ENCODE measurements at regions not wholly inside any gene's neighbourhood (a gene's known extent, or its start where the extent isn't known, plus 50 kb on each side); places are given as distances from the start of the nearest gene placed in this dataset.
"Not testable (repeated sequence)": the region's sequence is repeated elsewhere in the genome, so short reads cannot be mapped to it uniquely, and the experiment has no call there.

DNA sequence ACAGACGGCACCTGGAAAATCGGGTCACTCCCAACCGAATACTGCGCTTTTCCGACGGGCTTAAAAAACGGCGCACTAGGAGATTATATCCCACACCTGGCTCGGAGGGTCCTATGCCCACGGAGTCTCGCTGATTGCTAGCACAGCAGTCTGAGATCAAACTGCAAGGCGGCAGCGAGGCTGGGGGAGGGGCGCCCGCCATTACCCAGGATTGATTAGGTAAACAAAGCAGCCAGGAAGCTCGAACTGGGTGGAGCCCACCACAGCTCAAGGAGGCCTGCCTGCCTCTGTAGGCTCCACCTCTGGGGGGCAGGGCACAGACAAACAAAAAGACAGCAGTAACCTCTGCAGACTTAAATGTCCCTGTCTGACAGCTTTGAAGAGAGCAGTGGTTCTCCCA is 64.5 kb downstream of the SLC30A10 start:
- not testable (repeated sequence) for DNase-seq (ENCODE audit: low read depth in 2 of 3, low spot score in 1 of 3)

DNA sequence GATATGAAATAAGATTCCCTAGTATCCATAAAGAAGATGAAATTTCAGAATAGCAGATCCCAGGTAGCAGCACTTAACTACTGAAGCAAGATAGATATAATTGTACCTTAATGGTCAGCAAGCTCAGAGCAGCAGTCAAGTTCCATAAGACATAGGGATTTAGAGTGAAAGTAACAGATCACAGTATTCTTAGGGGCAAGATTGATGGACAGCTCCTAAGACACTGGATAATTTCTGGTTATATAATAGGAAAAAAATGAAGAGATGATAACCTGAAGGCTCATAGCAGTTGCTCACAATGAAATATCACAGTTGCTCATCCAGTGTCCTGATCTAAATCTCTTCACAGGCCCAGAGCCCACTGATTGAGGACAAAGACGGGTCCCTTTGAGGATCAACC is 66.0 kb downstream of the SLC30A10 start:
- no peak for DNase-seq (ENCODE audit: low read depth in 2 of 3, low spot score in 1 of 3)

DNA sequence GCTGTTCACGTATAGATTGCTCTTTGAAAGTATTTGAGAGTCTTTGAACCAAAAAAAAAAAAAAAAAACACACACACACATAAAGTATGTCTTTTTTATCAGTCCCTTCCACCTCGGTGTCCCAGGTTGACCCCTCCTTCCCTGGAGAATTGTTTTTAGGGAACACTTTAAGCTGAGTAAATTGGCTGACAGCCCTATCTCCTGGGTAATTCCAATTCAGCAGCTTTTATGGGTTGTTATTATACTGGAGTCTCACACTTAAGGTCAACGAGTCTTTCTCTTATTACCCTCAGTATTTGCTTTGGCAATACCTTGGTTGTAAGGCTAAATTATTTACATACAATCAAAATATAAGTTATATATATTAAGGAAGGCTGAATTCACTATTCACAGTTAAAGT is 69.4 kb downstream of the SLC30A10 start:
- DNase-seq (ENCODE audit: low read depth in 2 of 3, low spot score in 1 of 3) = no peak

DNA sequence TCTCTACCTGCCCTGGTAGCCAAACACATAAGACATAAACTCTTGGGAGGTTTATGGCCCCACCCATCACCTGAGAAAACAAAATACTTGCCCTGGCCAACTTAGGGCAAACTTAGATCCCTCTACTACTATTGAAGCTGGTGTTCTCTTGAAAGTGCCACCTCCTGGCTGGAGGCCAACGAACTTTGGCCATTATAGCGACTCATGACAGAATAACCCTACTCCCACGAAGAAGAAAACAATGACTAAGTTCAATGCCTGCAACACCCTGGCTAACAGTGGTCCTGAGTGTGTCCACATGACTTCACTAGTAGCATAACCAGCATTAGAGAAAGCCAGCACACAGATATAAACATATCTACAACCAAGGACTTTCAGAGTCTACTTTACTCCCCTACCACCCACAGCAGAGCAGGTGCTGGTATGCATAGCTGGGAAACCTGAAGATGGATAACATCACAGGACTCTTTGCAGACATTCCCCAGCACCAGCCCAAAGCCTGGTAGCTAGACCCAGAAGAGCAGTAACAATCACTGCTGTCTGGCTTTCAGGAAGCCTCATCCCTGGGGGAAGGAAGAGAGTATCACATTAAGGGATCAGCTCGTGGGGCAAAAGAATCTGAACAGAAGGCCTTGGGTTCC is 81.0 kb downstream of the SLC30A10 start:
- DNase-seq (ENCODE audit: low read depth in 2 of 3, low spot score in 1 of 3) = no peak

DNA sequence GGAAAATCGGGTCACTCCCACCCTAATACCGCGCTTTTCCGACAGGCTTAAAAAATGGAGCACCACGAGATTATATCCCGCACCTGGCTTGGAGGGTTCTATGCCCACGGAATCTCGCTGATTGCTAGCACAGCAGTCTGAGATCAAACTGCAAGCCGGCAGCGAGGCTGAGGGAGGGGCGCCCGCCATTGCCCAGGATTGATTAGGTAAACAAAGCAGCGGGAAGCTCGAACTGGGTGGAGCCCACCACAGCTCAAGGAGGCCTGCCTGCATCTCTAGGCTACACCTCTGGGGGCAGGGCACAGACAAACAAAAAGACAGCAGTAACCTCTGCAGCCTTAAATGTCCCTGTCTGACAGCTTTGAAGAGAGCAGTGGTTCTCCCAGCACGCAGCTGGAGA is 88.8 kb downstream of the SLC30A10 start:
- DNase-seq (ENCODE audit: low read depth in 2 of 3, low spot score in 1 of 3) = not testable (repeated sequence)

DNA sequence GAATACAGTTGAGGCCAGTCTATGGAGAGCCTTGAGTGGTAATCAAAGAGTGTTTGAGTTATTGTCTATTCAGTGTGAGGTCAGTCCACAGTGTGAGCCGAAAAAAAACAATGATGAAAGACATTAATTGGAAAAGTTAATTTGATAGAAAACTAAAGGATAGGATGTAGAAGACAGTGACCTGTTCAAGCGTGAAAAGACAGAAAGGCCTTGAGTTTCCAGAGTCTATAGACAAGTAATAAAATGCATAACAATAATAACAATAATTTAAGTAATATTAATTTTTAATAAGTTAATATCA is 90.4 kb downstream of the SLC30A10 start:
- no peak for DNase-seq (ENCODE audit: low read depth in 2 of 3, low spot score in 1 of 3)

DNA sequence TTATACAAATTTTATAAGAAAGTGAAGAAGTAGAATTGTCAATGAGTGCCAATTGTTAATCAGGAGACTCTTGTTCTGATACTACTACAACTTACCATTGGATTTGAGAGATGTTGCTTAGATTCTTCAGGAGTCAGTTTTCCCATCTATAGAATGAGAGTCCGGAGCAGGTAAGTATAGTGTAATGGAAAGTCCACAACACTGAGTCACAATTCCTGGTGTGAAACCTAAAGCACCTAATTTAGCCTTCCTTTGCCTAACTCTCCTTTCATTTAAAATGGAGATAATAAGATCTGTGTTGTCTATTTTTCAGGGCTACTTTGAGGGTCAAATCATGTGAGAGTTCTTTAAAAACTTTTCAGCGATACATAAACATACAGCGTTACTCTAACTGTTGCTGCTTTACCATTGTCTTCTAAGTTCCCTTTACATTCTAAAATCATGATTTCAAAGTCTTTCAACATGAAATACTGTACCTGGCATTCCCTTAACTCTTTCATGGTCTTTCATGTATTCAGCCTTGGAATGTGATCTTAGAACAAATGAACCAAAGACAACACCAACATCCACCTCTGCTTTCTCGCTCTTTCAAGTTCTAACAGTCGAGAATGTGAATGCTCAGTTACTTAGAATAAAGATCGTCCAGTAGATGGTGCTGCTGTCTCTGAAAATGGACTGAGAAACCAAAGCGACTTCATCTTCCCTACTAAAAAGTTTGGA is 90.9 kb downstream of the SLC30A10 start:
- peak in 1 of 3 donors; percentile 1 for DNase-seq (ENCODE audit: low read depth in 2 of 3, low spot score in 1 of 3)

DNA sequence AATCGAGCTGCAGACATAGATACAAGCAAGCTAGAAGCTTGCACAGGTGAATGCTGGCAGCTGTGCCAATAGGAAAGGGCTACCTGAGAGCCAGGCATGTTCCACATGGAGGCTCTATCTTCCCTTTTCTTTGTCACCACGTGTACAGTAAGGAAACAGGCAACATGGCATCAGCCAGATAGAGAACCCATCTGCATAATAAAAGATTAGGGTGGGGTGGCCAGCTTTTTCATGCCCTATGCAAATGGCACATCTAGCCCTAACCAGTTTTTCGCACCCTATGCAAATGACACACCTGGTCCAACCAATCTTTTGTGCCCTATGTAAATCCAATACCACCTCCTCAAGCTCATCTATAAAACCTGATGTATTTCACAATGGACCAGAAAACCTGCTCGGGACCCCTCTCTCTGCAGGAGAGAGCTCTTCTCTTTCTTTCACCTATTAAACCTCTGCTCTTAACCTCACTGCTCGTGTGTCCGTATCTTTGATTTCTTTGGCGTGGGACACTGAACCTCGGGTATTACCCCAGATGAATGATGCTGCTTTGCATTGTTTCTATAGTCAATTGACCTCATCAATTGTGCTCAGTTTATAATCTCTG is 93.9 kb downstream of the SLC30A10 start:
- DNase-seq (ENCODE audit: low read depth in 2 of 3, low spot score in 1 of 3) = no peak

DNA sequence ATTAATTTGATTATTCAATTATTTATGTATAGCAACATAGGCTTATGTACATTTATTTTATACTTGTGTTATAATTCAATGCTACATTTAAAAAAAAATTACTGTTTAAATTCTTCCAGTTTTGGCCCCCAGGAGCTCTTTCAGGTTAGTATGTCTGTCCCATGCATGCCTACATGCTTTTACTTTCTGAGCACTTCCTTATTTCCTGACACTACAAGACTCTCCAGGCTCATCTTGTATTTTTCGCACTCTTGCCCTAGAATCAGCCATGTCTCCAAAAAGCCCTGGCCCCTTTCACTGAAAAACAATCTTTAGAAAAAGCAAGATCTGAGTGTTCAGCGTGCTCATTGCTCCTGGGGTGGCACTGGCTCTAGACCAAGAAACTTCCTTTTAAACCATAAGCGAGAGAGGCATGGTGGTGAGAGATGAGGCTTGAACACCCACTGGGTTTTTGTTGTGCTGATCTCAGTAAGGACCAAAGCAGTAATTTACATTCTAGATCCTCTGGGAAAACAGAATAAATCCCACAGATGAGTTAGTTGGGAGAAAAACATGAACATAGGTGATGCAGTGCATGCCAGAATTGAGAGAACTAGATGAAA is 95.0 kb downstream of the SLC30A10 start:
- DNase-seq (ENCODE audit: low read depth in 2 of 3, low spot score in 1 of 3) = no peak

DNA sequence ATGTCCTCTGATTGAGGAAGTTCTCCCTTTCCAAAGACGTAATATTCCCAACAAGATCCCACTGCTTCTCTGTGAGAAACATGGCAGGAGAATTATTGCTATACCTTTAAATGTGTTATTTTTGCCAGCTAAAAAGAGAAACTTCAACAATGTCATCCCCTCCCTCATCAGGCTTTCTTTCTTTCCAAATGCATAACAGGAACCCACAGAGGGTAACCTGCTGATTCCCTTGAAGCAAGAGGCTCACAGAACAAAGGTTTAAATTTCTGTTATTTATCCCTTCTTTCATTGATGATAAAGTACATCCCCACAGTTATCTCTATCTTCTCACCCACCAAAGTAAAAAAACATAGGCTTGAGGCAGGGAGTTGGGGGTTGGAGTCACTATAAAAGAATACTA is 102.1 kb downstream of the SLC30A10 start:
- no peak for DNase-seq (ENCODE audit: low read depth in 2 of 3, low spot score in 1 of 3)

DNA sequence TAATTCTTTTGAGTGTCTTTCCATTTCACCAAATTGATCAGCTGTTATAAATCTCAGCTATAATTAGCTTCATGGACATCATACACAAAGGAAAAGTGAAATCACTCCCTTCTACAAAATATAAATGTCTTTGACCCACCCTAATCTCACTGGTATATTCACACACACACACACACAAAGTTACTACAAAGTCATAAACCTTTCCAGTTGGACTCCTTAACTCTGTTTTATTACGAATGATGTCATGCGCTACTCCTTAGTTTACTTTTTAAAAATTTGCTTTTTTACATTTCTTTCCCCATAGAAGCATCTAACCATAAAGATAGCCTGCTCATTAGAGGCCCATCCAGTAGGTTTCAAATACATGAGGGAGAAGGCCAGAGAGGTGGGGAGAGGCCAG is 103.0 kb downstream of the SLC30A10 start:
- no peak for DNase-seq (ENCODE audit: low read depth in 2 of 3, low spot score in 1 of 3)

DNA sequence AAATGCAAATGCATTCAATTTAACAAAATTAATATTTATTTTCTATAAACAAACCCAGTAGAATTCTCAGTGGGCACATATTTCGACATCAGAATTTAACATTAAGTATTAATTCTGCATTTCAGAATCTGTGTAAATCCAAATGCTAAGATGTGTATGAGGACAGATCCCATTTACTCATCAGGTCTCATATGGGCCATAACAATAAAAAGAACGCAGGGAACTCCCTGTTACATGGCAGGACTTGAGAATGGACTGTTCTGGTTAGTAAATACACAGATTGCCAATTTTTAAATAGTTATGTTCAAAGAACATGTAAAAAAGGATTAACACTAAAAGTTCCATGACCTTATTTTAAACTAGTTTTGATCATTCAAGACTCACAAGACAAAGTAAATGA is 104.0 kb downstream of the SLC30A10 start:
- no peak for DNase-seq (ENCODE audit: low read depth in 2 of 3, low spot score in 1 of 3)

DNA sequence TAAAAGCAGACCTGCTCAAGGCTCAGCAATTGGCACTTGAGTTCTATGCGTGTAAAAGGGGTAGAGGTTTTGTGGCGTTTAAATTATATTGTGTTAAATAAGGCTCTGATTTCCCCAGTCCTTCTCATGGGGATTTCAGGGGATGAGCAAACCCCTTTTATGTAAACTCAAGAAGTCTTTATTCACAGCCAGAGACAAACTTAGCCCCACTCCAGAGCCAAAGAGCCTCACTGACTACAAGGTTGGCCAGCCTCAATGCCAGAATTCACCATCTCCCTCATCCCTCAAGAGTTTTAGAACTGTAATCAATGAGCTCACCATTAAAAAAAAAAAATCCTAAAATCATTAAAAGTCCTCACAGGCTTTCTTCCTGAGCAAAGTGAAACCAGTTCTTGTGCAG is 107.8 kb downstream of the SLC30A10 start:
- no peak for DNase-seq (ENCODE audit: low read depth in 2 of 3, low spot score in 1 of 3)

DNA sequence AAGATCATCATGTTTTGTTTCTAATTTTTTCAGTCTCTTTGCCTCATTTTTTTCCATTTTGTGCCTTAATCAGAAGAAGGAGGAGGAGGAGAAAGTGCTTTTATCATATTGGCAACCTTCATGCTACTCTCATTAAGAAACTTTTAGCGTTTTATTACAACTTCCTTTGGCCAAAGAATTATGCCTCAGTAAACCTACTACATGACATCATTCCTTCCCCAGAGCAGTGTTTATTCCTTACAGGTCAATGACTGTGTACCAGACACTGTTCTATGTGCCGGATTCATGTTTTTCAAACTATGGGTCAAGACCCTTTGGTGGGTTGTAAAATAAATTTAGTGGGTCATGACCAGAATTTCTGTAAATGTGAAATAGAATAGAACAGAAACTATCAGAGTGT is 110.4 kb downstream of the SLC30A10 start:
- DNase-seq (ENCODE audit: low read depth in 2 of 3, low spot score in 1 of 3) = no peak

DNA sequence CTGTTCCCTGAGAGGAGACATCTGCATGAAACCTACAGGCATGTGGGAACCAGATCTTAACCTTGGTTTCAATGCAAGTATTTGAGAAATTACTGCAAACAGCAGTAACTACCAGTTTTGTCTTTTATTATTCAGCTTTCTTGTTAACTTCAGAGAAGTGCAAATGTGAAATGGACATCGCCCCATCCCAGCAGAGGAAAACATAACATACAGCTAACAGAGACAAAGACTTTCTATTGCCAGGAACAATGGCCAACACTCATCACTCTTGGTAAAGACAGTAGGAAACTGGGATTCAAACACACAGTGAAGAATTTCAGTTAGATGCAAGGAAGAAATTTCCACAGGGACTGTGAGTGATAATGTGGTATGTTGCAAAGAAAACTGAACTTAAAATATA is 115.1 kb downstream of the SLC30A10 start:
- no peak for DNase-seq (ENCODE audit: low read depth in 2 of 3, low spot score in 1 of 3)

DNA sequence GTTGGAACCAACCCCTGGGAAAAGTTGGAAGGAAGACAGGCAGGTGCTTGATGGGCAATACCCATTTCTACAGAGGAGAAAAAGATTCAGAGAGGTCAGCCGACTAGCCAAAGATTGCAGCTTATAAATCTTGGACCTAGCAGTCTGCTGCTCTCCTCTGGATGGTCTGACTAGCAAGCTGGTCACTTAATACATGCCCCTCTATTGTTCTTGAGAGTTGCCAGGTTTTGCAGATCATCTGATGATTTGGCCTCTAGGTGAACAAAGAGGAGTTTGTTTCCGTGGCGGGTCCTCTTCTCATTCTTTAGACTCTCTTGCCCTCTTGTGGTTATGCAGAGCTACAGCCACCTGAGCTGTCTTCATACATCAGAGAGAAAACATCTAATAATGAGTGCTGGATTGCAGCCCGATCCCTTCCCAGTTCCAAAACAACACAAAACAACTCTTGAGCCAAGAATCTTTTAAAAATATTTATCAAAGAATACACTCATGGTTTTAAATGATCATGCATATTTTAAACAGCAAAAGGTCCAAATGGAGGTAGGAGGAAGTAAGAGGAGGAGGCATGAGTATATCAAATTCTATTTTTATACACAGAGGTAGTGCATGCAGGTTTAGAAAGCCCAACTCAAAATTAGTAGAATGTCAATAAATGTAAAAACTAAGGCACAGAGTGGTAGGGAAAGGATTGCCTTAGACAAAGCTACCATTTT is 115.7 kb downstream of the SLC30A10 start:
- peak in 1 of 3 donors; percentile 0 for DNase-seq (ENCODE audit: low read depth in 2 of 3, low spot score in 1 of 3)

DNA sequence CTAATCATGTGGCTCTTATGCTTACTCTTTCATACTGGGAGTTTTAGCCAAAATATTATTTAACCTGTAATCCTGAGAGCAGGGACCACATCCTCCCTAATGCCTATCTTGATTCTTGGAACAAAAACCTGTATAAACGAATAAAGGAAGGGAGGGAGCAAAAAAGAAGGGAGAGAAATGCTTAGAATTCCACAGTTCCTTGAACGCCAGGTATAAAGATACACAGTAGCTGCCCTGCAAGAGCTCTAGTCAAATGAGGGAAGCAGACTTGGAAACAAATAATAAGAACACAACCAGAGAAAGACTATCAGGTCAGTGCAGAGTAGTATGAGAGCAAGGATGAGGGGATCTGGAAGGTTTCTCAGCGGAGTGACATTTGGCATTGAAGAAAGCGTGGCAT is 116.3 kb downstream of the SLC30A10 start:
- DNase-seq (ENCODE audit: low read depth in 2 of 3, low spot score in 1 of 3) = no peak

DNA sequence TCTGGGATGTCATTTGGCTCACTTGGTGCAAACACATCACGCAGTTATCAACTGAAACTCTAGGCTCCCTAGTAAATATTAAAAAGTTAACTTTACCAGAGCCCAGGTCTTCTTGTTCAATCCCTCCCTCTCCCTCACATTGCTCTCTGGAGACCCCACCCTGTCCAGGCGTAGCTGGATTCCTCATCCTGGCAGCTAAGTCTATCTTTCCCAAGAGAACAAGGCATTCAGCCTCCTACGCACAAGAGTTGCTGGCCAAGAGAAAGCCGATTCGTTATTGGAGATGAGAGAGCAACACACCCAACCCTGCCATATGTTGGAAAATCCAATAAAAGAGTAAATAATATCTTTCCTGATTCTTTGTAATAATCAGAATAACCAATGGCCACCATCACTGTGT is 117.9 kb downstream of the SLC30A10 start:
- no peak for DNase-seq (ENCODE audit: low read depth in 2 of 3, low spot score in 1 of 3)

DNA sequence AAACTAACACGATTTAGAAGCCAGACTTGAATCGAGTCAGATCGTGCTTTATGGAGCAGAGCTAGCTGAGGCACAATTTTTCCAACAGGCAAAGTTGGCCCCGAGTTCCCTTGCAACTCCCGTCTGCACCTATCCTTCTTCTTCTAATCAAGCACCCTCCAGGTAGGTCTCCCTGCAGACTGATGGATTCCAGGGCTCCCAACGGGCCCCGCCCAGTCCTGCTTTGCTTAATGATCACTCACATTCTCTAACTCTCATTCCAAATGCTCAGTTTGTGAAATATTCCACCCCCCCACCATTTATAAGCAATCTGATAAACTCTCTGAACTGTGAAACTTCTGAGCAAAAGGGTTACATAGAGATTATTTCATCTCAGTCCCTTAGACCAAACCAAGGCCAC is 119.6 kb downstream of the SLC30A10 start:
- DNase-seq (ENCODE audit: low read depth in 2 of 3, low spot score in 1 of 3) = no peak

DNA sequence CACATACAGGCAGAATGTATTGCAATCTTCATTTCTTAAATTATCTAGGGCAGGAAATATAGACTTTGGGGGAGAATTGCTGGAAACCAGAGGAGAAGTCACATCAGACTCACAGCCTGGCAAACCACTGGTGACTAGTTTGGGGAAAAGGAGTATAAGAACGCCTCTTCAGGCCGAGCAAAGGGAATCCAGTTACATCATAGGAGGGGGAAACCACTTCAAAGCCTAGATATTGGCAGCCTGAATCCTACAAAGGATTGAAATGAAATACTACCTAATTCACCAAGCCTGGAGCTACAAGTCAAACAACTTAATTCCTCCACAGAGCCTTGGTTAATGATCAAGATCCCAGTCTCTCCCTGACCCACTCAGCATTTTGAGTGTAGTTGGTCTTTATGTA is 121.7 kb downstream of the SLC30A10 start:
- DNase-seq (ENCODE audit: low read depth in 2 of 3, low spot score in 1 of 3) = no peak

DNA sequence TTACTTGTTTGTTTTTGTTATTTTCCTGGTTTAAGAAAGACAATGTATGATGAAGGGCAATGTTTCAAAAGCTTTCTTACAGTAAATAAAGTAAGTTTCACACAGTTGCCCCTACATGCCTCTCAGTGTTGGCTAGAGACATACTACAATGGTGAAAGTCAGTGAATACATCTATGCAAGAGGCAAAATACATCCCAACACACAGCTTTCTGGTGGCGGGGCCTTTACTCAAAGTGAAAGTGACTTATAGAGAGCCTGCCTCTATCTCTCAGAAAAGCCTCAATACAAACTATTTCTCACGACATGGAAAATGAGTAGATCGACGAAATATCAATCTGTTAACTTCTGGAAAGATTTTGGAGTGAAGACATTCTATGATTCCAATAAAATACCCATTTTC is 122.3 kb downstream of the SLC30A10 start:
- DNase-seq (ENCODE audit: low read depth in 2 of 3, low spot score in 1 of 3) = no peak

DNA sequence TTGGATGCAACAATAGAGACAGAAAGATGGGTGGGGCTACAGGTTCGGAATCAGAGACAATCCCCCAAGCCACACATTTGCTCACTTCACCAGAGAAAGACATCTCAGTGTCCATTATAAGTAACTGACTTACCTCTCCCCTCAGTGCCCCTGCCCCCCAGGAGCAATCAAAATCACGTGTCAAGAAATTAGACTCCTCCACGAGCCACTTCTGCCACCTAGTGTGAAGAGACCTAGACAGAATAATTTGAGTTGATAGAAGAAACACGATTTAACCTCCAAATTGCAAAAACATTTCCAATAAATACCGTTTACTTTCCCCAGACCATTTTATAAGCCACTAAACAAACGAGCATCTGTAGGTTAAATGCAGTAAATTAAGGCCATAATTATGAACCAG is 123.2 kb downstream of the SLC30A10 start:
- DNase-seq (ENCODE audit: low read depth in 2 of 3, low spot score in 1 of 3) = no peak

Measured in stimulated activated CD4-positive, alpha-beta T cell treated with anti-CD3 and anti-CD28 coated beads, Interleukin-12 subunit alpha, Interleukin-12 subunit beta, amount 100 ng/mL, for 48 hours (primary cell).